AG04449 (cell line): ENCODE measurements at regions not wholly inside any gene's neighbourhood (a gene's known extent, or its start where the extent isn't known, plus 50 kb on each side); places are given as distances from the start of the nearest gene placed in this dataset.

Experiments
- CTCF ChIA-PET: fragments of 350-600 bp; formaldehyde crosslinking; extraction: SDS; loops from one replicate; lab custom pipeline; 2021; ENCODE audit warnings: antibody characterized with exemption; lab: Yijun Ruan, JAX
- POLR2A ChIA-PET: fragments of 400-600, 350-600 bp; formaldehyde crosslinking; extraction: SDS; loops from one replicate; lab custom pipeline; 2020; ENCODE audit warnings: antibody characterized with exemption, inconsistent platforms; lab: Yijun Ruan, JAX
- DNase-seq: peaks from one replicate; pipeline ENCODE4 v3.0.0-alpha.2; 2010; ENCODE audit warnings: low read depth, low spot score
- H3K4me3 ChIP-seq: 2 replicates; pipeline ENCODE4 v1.5.1; 2011; ENCODE audit warnings: low read depth, mild to moderate bottlenecking, control low read depth, low read length
- TF ChIP-seq, protein P1 (sequence below): IDR thresholded peaks from one replicate; pipeline ENCODE4 v1.5.1; 2011; ENCODE audit warnings: mild to moderate bottlenecking, moderate library complexity, low read length, control low read depth, inconsistent platforms; ENCODE audit not compliant: insufficient read depth; ENCODE audit errors: missing control alignments

DNA sequence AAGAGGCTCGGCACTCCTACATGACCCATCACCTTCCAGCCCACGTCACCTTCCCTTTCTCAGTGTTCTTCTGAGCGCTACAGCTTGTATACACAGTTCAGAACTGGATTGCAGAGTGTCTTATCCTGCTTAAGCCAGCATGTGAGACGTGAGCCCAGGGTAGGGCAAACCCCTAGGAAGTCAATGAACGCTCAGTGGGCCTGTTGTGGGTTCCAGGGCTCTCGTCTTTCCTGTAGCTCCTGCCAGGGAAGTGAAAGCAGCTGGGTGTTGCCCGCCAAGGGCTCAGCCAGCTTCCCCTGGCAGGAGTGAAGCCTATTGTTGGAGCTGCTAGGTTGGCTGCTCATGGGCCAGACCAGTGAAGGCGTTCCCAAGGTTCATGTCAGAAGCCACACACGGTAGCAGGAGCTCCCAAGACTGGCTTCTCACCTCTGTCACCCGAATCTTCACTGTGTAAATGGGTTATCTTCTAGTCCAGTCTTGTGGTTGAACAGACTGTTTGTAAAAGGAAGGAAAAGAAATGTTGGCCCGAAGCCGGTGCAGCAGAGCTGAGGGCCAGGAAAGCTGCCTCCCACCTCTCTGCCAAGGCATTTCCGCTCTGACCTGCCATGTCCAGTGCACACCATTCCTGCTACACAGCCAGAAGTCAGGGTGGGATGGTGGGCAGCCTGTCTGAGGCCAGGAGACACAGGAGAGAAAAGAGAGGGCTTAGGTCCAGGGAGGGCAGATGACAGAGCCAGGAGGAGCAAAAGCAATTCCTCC, 69.6 kb upstream of the RMDN2 start:
- ChIA-PET POLR2A (no interaction called here), CTCF (interaction anchor here (1.3 to 2.4 kb wide), 7 partner anchors 8 to 440 kb away, joined by 5 to 10 read pairs (median 7); no protein-coding TSS in a partner anchor)
- TF ChIP-seq, protein P1, sequence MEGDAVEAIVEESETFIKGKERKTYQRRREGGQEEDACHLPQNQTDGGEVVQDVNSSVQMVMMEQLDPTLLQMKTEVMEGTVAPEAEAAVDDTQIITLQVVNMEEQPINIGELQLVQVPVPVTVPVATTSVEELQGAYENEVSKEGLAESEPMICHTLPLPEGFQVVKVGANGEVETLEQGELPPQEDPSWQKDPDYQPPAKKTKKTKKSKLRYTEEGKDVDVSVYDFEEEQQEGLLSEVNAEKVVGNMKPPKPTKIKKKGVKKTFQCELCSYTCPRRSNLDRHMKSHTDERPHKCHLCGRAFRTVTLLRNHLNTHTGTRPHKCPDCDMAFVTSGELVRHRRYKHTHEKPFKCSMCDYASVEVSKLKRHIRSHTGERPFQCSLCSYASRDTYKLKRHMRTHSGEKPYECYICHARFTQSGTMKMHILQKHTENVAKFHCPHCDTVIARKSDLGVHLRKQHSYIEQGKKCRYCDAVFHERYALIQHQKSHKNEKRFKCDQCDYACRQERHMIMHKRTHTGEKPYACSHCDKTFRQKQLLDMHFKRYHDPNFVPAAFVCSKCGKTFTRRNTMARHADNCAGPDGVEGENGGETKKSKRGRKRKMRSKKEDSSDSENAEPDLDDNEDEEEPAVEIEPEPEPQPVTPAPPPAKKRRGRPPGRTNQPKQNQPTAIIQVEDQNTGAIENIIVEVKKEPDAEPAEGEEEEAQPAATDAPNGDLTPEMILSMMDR: no peak
- DNase-seq: no peak
- H3K4me3 ChIP-seq: no peak overlapping the region

DNA sequence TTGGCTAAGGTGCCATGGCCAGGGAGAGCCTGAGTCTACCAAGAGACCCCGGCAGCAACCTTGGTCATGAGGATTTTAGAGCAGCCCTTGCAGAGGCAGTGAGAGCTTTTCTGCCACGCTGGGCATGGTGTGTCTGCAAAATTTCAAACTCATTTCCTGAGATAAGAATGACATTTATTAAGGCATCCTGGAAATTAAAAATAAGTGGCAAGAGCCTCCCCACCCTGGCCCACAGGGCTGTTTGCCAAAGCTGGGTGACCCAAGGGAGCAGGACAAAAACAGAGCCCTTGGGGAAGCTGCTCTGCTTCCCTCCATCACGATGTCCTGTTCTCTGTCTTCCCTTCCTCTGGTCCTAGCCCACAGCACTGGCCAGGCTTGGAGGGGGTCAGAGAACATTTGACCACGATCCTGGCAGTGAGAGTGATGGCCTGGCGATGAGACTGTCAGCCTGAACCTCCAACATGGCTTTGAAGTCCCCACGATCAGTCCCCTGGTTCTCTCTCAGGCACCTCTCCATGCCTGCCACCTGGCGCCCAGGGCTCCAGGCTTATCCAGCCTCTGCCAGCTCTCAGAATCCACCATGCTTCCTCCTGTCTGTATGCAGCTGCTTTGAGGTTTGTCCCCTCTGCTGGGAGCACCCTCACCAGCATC, 68.9 kb upstream of the RMDN2 start:
- POLR2A ChIA-PET: no interaction called here
- H3K4me3 ChIP-seq: no peak overlapping the region
- CTCF ChIA-PET: interaction anchor here (2.1 to 2.4 kb wide), 5 partner anchors 9 to 441 kb away, joined by 5 to 8 read pairs (median 7); no protein-coding TSS in a partner anchor
- TF ChIP-seq, protein P1: no peak
- no peak for DNase-seq

DNA sequence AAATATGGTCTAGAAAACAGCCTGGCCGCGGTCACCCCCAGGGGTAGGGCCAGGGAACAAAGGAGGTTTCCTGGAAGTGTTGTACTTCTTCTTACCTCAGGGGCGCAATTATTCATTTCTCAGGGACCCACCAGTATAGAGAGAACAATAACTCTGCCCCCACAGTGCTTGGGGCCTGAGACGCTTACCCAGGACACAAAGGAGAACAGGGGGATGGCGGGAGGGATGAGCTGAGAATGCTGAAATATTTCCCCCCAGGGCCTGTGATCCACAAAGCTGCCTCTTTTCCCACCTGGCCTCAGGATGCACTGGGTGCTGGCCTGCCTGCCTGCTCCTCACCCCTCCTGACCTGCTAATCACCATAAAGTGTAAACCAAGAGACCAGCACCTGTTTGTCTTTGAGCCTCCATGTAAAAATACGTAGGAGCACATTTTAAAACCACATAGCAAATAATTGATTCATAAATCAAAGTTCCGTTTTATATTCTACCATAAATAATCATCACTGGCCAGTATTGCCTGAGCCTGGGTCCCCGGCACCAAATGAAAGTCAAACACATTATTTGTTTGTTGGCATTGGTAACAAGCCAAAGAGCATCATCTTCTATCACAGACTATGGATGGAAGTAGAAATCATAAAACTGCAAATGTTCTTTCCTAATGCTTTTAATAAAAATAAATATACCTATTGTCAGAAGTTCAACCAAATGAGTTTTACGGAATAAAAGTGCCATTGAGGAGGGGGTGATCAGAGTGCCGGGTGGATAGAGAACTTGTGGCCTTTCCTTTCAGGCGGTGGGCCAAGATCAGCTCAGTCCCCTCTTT, 67.3 kb upstream of the RMDN2 start:
- no peak for DNase-seq
- TF ChIP-seq, protein P1: no peak
- no peak overlapping the region for H3K4me3 ChIP-seq
- ChIA-PET CTCF (interaction anchor here (1.1 to 2.1 kb wide), 4 partner anchors 14 to 462 kb away, joined by 4 to 8 read pairs (median 6); no protein-coding TSS in a partner anchor), POLR2A (interaction anchor here (0.8 to 1.2 kb wide), 3 partner anchors 14 to 92 kb away, joined by 3 to 4 read pairs (median 3); no protein-coding TSS in a partner anchor)

DNA sequence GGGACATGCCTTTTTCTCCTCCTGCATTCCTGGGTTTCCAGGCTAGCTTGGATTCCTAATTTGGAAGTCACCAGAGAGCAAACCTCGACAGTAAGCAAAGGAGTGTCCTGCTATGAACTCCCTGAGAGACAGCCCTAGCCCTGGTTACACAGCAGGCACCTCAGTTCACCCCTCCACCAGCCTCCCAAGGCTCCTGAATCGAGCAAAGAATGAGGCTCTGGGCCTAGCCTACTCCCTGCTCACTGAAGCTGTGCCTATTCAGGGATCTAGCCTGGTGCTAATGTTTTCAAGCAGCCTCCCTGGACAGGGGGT, 66.7 kb upstream of the RMDN2 start:
- no peak overlapping the region for H3K4me3 ChIP-seq
- ChIA-PET POLR2A (interaction anchor here (0.8 to 1.2 kb wide), 3 partner anchors 15 to 92 kb away, joined by 3 to 4 read pairs (median 3); no protein-coding TSS in a partner anchor), CTCF (interaction anchor here (0.7 to 1.1 kb wide), 2 partner anchors 19 to 26 kb away, joined by 3 to 5 read pairs; no protein-coding TSS in a partner anchor)
- TF ChIP-seq, protein P1: no peak
- DNase-seq: peak; percentile 87

DNA sequence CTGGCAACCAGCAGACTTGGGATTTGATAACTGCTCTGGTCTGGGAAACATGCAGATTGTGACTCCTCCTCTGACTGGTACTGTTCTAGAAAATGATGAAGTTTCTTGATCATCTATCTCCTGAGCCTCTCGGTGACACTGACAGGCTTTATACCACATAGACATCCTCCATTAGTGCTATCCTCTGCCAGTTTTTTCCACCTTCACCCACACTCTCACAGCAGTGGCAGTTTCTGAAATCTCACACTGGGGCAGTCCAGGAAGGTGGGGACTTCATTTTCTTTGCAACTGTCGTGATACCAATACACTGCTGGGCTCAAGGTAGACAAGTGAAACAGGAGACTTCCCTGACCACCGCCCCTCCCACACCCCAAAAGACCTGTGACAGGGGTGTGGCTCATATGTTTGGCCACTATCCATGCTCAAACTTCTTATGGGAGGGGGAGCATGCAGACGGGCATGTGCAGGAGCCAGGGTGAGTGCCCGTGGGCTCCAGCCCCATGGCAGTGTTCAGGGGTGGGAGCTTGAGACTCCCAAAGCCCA, 66.3 kb upstream of the RMDN2 start:
- TF ChIP-seq, protein P1: no peak
- H3K4me3 ChIP-seq: no peak overlapping the region
- DNase-seq: no peak
- CTCF ChIA-PET: interaction anchor here (0.7 to 11.4 kb wide), 3 partner anchors 17 to 26 kb away, joined by 3 to 76 read pairs (median 5); no protein-coding TSS in a partner anchor
- POLR2A ChIA-PET: interaction anchor here (0.8 to 1.2 kb wide), 3 partner anchors 15 to 93 kb away, joined by 3 to 4 read pairs (median 3); no protein-coding TSS in a partner anchor
